ENCODE measurements at regions not wholly inside any gene's neighbourhood (a gene's known extent, or its start where the extent isn't known, plus 50 kb on each side); places are given as distances from the start of the nearest gene placed in this dataset.

DNA sequence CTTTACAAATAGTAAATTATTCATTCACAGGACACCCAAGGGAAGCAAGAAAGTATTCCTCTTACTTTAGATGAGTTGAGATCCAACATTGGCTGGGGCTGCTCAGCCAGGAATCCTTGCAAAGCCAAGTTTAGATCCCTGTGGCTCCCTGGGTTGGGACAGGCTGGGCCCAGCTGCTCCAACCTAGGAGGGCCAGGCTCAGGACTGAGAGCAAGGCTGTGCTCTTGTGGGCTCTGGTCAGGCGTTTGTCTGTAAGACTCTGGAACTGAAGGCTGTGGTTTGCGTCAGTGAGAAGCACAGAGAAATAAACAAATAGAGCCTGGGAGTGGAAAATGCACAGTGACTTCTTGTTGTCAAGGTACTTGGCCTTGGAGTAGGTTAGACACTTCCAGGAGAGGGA, 53.2 kb upstream of the TMEM273 start:
- Histone ChIP-seq H4K20me1 (ENCODE audit: low read length) (no peaks in the 10 kb centered on the region), H3K36me3 (ENCODE audit: low read depth, low read length) (no peaks in the 10 kb centered on the region), H3K9ac (ENCODE audit: low read length) (no peak overlapping the region), H3K4me1 (ENCODE audit: insufficient read depth, low read length) (peaks cover 3% of the 10 kb centered on the region; the same call in 1 of the 2 replicates), H2AFZ (ENCODE audit: low read length) (no peak overlapping the region), H3K9me3 (ENCODE audit: low read length) (no peaks in the 10 kb centered on the region), H3F3A (ENCODE audit: low read length, unreplicated experiment) (no peaks in the 10 kb centered on the region), H3K27me3 (ENCODE audit: low read length) (peaks cover 56% of the 10 kb centered on the region), H3K4me2 (ENCODE audit: low read length) (no peak overlapping the region), H3K9me2 (replicated peaks; ENCODE audit: low read length) (no peaks in the 10 kb centered on the region), H3K27ac (ENCODE audit: low read length) (no peak overlapping the region), H3K4me3 (ENCODE audit: low read length) (no peak overlapping the region), H3K79me2 (ENCODE audit: low read length) (no peaks in the 10 kb centered on the region)
- POLR2A ChIA-PET (ENCODE audit: unreplicated experiment): no interaction called here
- no TSS peak for BruUV-seq (replicated peaks)
- no peak for TF ChIP-seq EZH2phosphoT487 (IDR thresholded peaks at IDR 0.05; ENCODE audit: borderline replicate concordance, low read length)
- TF ChIP-seq, protein P1, sequence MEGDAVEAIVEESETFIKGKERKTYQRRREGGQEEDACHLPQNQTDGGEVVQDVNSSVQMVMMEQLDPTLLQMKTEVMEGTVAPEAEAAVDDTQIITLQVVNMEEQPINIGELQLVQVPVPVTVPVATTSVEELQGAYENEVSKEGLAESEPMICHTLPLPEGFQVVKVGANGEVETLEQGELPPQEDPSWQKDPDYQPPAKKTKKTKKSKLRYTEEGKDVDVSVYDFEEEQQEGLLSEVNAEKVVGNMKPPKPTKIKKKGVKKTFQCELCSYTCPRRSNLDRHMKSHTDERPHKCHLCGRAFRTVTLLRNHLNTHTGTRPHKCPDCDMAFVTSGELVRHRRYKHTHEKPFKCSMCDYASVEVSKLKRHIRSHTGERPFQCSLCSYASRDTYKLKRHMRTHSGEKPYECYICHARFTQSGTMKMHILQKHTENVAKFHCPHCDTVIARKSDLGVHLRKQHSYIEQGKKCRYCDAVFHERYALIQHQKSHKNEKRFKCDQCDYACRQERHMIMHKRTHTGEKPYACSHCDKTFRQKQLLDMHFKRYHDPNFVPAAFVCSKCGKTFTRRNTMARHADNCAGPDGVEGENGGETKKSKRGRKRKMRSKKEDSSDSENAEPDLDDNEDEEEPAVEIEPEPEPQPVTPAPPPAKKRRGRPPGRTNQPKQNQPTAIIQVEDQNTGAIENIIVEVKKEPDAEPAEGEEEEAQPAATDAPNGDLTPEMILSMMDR (conservative IDR thresholded peaks at IDR 0.05; ENCODE audit: low read depth, low read length): no peak
- TF ChIP-seq EZH2 (IDR thresholded peaks at IDR 0.05; ENCODE audit: low read length, unreplicated experiment): no peak
- no peak for ATAC-seq
- CTCF ChIA-PET: no interaction called here
- no peak for DNase-seq
- intact Hi-C loops (cut with micrococcal nuclease): no loop called here

DNA sequence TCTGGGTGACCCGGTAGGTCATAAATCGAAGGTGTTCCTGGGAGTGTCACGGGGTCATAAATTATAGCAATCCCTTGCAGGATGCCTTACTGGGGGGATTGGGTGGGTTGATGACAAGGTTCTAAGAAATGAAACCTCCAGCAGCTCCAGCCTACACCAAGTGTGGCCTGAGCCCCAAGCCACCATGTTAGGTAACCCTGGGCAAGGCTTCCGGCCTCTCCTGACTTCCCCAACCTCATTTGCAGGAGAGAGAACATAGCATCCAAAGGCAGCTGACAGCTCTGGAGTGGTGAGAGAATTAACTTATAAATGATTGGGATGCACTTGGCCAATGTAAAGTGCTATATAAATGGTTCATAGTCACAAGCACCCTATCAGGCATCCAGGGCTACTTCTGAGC, 52.8 kb upstream of the TMEM273 start:
- H4K20me1 ChIP-seq (ENCODE audit: low read length): no peaks in the 10 kb centered on the region
- H3K9me2 ChIP-seq (replicated peaks; ENCODE audit: low read length): no peaks in the 10 kb centered on the region
- no peak overlapping the region for H3K27ac ChIP-seq (ENCODE audit: low read length)
- peaks cover 3% of the 10 kb centered on the region; the same call in 1 of the 2 replicates for H3K4me1 ChIP-seq (ENCODE audit: insufficient read depth, low read length)
- intact Hi-C loops (cut with micrococcal nuclease): no loop called here
- H3F3A ChIP-seq (ENCODE audit: low read length, unreplicated experiment): no peaks in the 10 kb centered on the region
- no peak overlapping the region for H2AFZ ChIP-seq (ENCODE audit: low read length)
- POLR2A ChIA-PET (ENCODE audit: unreplicated experiment): no interaction called here
- no peak overlapping the region for H3K4me2 ChIP-seq (ENCODE audit: low read length)
- no peaks in the 10 kb centered on the region for H3K79me2 ChIP-seq (ENCODE audit: low read length)
- no TSS peak for BruUV-seq (replicated peaks)
- TF ChIP-seq EZH2phosphoT487 (IDR thresholded peaks at IDR 0.05; ENCODE audit: borderline replicate concordance, low read length) (no peak), EZH2 (IDR thresholded peaks at IDR 0.05; ENCODE audit: low read length, unreplicated experiment) (no peak)
- TF ChIP-seq, protein P1 (conservative IDR thresholded peaks at IDR 0.05; ENCODE audit: low read depth, low read length): no peak
- peaks cover 61% of the 10 kb centered on the region for H3K27me3 ChIP-seq (ENCODE audit: low read length)
- no peaks in the 10 kb centered on the region for H3K9me3 ChIP-seq (ENCODE audit: low read length)
- ATAC-seq: no peak
- H3K36me3 ChIP-seq (ENCODE audit: low read depth, low read length): no peaks in the 10 kb centered on the region
- CTCF ChIA-PET: no interaction called here
- no peak overlapping the region for H3K9ac ChIP-seq (ENCODE audit: low read length)
- DNase-seq: no peak
- H3K4me3 ChIP-seq (ENCODE audit: low read length): no peak overlapping the region

All from PC-3 (cell line).